ENCODE measurements at regions not wholly inside any gene's neighbourhood (a gene's known extent, or its start where the extent isn't known, plus 50 kb on each side); places are given as distances from the start of the nearest gene placed in this dataset.

DNA sequence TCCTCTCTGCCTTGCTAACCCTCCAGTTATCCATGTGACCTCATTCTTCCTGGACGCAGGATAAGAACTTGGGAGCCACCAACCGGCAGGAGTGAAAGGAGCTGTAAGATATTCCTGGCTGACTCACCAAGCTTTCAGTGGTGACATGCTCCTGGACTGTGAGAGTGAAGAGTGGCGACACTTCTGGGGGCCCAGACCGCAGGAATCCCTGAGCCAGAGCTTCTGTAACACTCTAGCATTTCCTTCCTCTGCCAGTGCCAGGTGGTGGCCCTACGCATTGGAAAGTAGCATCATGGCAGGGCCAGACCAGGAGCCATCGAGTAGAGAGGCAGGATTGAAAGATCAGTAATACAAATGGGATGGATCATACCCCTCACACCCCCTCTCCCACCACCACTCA lies 474.3 kb downstream of the ACTRT1 start:
- TF ChIP-seq, protein P1, sequence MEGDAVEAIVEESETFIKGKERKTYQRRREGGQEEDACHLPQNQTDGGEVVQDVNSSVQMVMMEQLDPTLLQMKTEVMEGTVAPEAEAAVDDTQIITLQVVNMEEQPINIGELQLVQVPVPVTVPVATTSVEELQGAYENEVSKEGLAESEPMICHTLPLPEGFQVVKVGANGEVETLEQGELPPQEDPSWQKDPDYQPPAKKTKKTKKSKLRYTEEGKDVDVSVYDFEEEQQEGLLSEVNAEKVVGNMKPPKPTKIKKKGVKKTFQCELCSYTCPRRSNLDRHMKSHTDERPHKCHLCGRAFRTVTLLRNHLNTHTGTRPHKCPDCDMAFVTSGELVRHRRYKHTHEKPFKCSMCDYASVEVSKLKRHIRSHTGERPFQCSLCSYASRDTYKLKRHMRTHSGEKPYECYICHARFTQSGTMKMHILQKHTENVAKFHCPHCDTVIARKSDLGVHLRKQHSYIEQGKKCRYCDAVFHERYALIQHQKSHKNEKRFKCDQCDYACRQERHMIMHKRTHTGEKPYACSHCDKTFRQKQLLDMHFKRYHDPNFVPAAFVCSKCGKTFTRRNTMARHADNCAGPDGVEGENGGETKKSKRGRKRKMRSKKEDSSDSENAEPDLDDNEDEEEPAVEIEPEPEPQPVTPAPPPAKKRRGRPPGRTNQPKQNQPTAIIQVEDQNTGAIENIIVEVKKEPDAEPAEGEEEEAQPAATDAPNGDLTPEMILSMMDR (conservative IDR thresholded peaks at IDR 0.05; ENCODE audit: low read depth, low read length), result no peak
- no peak for TF ChIP-seq EZH2 (IDR thresholded peaks at IDR 0.05; ENCODE audit: borderline replicate concordance, low read depth, low read length, poor library complexity, severe bottlenecking)
